ENCODE measurements at regions not wholly inside any gene's neighbourhood (a gene's known extent, or its start where the extent isn't known, plus 50 kb on each side); places are given as distances from the start of the nearest gene placed in this dataset.

DNA sequence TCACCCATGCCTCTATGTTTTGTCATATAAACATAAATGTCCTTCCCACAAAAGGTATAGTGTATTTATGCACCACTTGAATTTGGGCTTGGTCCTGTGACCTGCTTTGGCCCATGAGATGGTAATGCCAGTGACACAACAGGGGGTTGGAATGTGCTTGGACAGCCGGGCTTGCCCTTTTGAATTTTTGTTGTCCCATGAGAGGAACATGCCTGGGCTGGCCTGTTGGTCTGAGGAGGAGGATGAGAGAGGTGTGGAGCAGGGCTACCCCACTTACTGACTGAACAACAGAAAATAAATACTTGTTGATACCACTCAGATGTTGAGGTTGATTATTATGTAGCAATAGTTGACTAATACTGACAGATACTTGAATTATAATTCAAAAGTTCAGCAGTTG is 63.2 kb upstream of the TCF4 start:
- no peak for TF ChIP-seq POLR2AphosphoS5 (IDR thresholded peaks at IDR 0.05; ENCODE audit: borderline replicate concordance, low read depth, low read length)
- no peak for TF ChIP-seq EZH2 (IDR thresholded peaks at IDR 0.05)
- no peak for TF ChIP-seq FOXP2 (optimal IDR thresholded peaks at IDR 0.05; ENCODE audit: control extremely low read depth, extremely low read length, insufficient read depth)

Data from SK-N-MC (cell line).